Loucy (cell line): ENCODE measurements at regions not wholly inside any gene's neighbourhood (a gene's known extent, or its start where the extent isn't known, plus 50 kb on each side); places are given as distances from the start of the nearest gene placed in this dataset.

Experiments used
- CTCF ChIP-seq: fragments of 200-600 bp; sonication (generic); conservative IDR thresholded peaks from 2 replicates; pipeline ENCODE4 v1.5.1; 2014; ENCODE audit warnings: mild to moderate bottlenecking, antibody characterized with exemption, low read length
- EZH2phosphoT487 ChIP-seq: fragments of 200-600 bp; IDR thresholded peaks from 2 replicates; pipeline ENCODE4 v1.6.1; 2018; ENCODE audit warnings: antibody characterized with exemption, mild to moderate bottlenecking, moderate library complexity, borderline replicate concordance

GRCh38 chr1:43073490-43074230 lies 98.4 kb downstream of the EBNA1BP2 start:
- TF ChIP-seq CTCF (peak; percentile 91), EZH2phosphoT487 (no peak)
